Spleen (tissue), 11 donors: ENCODE measurements at regions not wholly inside any gene's neighbourhood (a gene's known extent, or its start where the extent isn't known, plus 50 kb on each side); places are given as distances from the start of the nearest gene placed in this dataset.

ENCODE experiments used
- DNase-seq: peaks from one replicate; pipeline ENCODE4 v3.0.0-alpha.2; 2020
- H3K27ac ChIP-seq, 8 donors: fragments of 200-600 bp; sonication (generic) in 7 of 8; 1 replicate in 4 of 8; 2 replicates in 4 of 8; pipeline versions ENCODE4 v1.5.0 to v1.8.0; 2016 to 2021; ENCODE audit warnings: inconsistent platforms in 4 of 8, mild to moderate bottlenecking in 4 of 8, moderate library complexity in 1 of 8
- H3K27me3 ChIP-seq, 7 donors: fragments of 200-600 bp; sonication (generic) in 6 of 7; replicated peaks in 1 of 7; 1 replicate in 4 of 7; 2 replicates in 3 of 7; pipeline versions ENCODE4 v1.5.0 to v1.8.0; 2016 to 2021; ENCODE audit warnings: inconsistent platforms in 3 of 7, mild to moderate bottlenecking in 1 of 7
- H3K36me3 ChIP-seq, 6 donors: fragments of 200-600 bp; sonication (generic) in 5 of 6; 1 replicate in 4 of 6; 2 replicates in 2 of 6; pipeline versions ENCODE4 v1.5.0 to v1.8.0; 2016 to 2021; ENCODE audit warnings: inconsistent platforms in 2 of 6
- H3K4me1 ChIP-seq, 6 donors: fragments of 200-600 bp; sonication (generic) in 5 of 6; 1 replicate in 3 of 6; 2 replicates in 3 of 6; pipeline versions ENCODE4 v1.5.0 to v1.8.0; 2016 to 2021; ENCODE audit warnings: inconsistent platforms in 3 of 6
- H3K4me3 ChIP-seq, 8 donors: fragments of 200-600 bp; sonication (generic) in 7 of 8; 1 replicate in 4 of 8; 2 replicates in 4 of 8; pipeline versions ENCODE4 v1.5.0 to v1.8.0; 2016 to 2021; ENCODE audit warnings: inconsistent platforms in 4 of 8, mild to moderate bottlenecking in 4 of 8, moderate library complexity in 2 of 8
- H3K9me3 ChIP-seq, 8 donors: fragments of 200-600 bp; sonication (generic) in 7 of 8; 1 replicate in 4 of 8; 2 replicates in 4 of 8; pipeline versions ENCODE4 v1.5.0 to v1.8.0; 2016 to 2021; ENCODE audit warnings: inconsistent platforms in 4 of 8
- CTCF ChIP-seq, 11 experiments: fragments of 200-600 bp in 7 of 11; fragments of 450-650 bp in 4 of 11; sonication (generic) in 4 of 11; IDR thresholded peaks in 8 of 11; conservative IDR thresholded peaks in 3 of 11; 1 replicate in 7 of 11; 2 replicates in 4 of 11; pipeline versions ENCODE4 v1.4.0 to v1.8.0; 2016 to 2021; ENCODE audit warnings: antibody characterized with exemption in 11 of 11, inconsistent platforms in 4 of 11, mild to moderate bottlenecking in 1 of 11
- POLR2A ChIP-seq, 3 donors: fragments of 450-650 bp; IDR thresholded peaks; one replicate each; pipeline ENCODE4 v1.5.1; 2017; ENCODE audit warnings: antibody characterized with exemption in 3 of 3, mild to moderate bottlenecking in 1 of 3
- POLR2AphosphoS5 ChIP-seq, 3 donors: sonication (generic); formaldehyde crosslinking; IDR thresholded peaks; one replicate each; pipeline ENCODE4 v1.5.1; 2017; ENCODE audit warnings: antibody characterized with exemption in 3 of 3
- WGBS, 5 donors: extraction: QIAGEN DNeasy Blood & Tissue Kit in 3 of 5; methylation state at CpG; one replicate each; pipeline versions ENCODE4 v1.1.5 to v1.1.7; 2013 to 2018; 5-methylcytosine and 5-hydroxymethylcytosine counted together
- intact Hi-C: fragments of 100-400 bp; cut with DNase I; formaldehyde crosslinking; loops from one replicate; pipeline ENCODE4 v1.15.0; 2023; ENCODE audit warnings: low total_unique reads
- donor health status: healthy with polysubstance abuse.
- donor health status: DM: no; HTN: no; CAD: no; lungs with moderate emphysema.
- donor health status: DM: no; HTN: no; CAD: no.
- donor health status: Bipolar disorder and iron deficiency.
- donor health status: healthy.
- donor health status: DM: no; HTN: no; CAD: no.
- donor health status: DM: yes; HTN: yes; CAD: no.

- Histone ChIP-seq H3K4me1 (no peaks in the 10 kb centered on the region), H3K27me3 (no peaks in the 10 kb centered on the region), H3K36me3 (no peaks in the 10 kb centered on the region), H3K4me3 (no peak overlapping the region), H3K27ac (no peak overlapping the region), H3K9me3 (peaks cover 0 to 39% (median 25%) of the 10 kb centered on the region in 8 donors)
- intact Hi-C loops, result no loop called here
- no peak for DNase-seq
- TF ChIP-seq POLR2A (IDR thresholded peaks at IDR 0.05), result no peak
- TF ChIP-seq POLR2AphosphoS5 (IDR thresholded peaks at IDR 0.05), result no peak
- no peak for TF ChIP-seq CTCF (IDR thresholded peaks at IDR 0.05 in 8 of 11, conservative IDR thresholded peaks at IDR 0.05 in 3 of 11)
Measured at GRCh38 chr10:117653170-117653515, 110.6 kb downstream of the EMX2 start.

DNA sequence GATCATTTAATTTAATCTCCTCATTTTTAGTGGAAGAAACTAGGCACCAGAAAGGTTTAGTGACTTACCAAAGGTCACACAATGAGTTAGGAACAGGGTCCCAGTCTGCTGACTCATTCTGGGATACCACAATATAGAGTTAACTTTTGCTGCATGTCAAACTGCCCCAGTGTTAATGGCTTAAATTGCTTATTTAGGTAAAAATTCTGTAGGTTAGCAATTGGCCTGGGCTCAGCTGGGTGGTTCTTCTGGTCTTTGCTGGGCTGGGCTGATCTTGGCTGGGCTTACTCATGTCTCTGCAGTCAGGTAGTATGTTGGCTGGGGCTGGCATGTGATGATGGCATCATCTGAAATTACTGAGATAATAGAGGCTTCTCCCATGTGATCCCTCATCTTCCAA, 111.6 kb downstream of the EMX2 start:
- Histone ChIP-seq H3K9me3 (peaks cover 0 to 36% (median 25%) of the 10 kb centered on the region in 8 donors), H3K27me3 (no peaks in the 10 kb centered on the region), H3K27ac (no peak overlapping the region), H3K36me3 (no peaks in the 10 kb centered on the region), H3K4me1 (no peaks in the 10 kb centered on the region), H3K4me3 (no peak overlapping the region)
- no peak for TF ChIP-seq CTCF (IDR thresholded peaks at IDR 0.05 in 8 of 11, conservative IDR thresholded peaks at IDR 0.05 in 3 of 11)
- no peak for TF ChIP-seq POLR2AphosphoS5 (IDR thresholded peaks at IDR 0.05)
- TF ChIP-seq POLR2A (IDR thresholded peaks at IDR 0.05), result no peak
- no peak for DNase-seq
- intact Hi-C loops, result no loop called here

DNA sequence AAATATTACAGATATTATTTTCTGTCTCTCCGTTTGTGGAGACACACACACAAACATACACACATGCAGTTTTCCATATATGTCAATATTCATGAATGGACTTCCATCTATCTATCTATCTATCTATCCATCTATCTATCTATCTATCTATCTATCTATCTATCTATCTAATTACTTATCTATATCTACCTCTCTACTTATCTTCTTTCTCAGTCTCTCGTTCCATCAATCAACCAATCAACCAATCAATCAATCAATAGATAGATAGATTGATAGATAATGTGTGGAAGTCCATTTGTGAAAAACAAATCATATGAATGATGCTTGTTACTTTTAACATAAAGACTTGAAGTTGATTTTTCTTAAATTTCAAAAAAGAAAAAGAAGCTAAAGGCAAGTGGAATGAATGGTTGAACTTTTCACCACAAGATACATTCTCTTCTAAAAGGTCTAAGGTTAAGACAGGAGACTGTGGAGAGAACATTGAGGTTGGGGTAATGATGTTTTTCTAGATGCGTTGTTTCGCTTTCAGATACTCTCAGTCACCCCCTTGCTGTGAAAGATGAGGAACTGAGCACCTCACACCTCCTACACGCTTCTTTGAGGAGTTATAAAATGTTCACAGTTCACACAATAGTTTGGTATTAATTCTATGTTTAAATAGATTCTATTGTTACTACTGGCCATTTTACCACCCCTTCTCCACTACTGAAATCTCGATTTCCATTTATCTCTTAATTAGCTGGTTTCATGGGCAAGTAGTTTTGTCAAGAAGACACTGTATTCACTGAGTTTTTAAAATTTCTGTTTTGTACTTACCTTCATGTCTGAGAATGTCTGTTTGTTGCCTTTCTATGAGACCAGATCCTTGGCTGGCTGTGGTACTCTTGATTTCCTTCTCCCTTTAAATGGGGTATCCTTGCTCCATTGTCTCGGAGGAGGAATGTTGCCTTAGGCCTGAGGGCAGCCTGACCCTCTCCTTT, 114.1 kb downstream of the EMX2 start:
- intact Hi-C loops, result no loop called here
- Histone ChIP-seq H3K27me3 (no peaks in the 10 kb centered on the region), H3K4me3 (no peak overlapping the region), H3K4me1 (no peaks in the 10 kb centered on the region), H3K27ac (no peak overlapping the region), H3K9me3 (peaks cover 0 to 22% (median 16%) of the 10 kb centered on the region in 8 donors), H3K36me3 (no peaks in the 10 kb centered on the region)
- DNase-seq, result no peak
- 65 to 78% (median 72%) methylated on average over 7 of the region's 7 CpGs for WGBS, 5 donors
- TF ChIP-seq CTCF (IDR thresholded peaks at IDR 0.05 in 8 of 11, conservative IDR thresholded peaks at IDR 0.05 in 3 of 11), result no peak

DNA sequence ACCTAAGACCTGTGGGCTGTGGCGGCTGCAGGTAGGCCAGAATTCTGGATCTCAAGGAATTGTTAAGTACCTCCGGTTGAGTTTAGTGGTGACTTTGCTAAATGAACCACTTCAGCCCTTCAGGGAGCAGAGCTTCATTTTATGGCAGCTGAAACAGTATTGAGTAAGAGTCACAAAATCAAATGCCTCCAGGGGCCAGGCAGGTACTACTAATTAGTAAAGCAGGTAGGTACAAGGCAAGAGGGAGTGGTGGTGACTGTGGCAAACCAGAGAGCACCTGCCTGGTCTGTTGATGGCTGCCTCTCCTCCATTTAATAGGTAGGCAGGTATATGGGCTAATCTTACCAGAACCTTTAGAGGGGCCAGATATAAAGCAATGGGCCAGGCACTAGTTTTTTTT, 118.8 kb downstream of the EMX2 start:
- no peaks in the 10 kb centered on the region for H3K36me3 ChIP-seq
- intact Hi-C loops, result no loop called here
- no peaks in the 10 kb centered on the region for H3K9me3 ChIP-seq
- no peak for DNase-seq
- 94 to 99% (median 94%) methylated on average over 2 of the region's 2 CpGs for WGBS, 5 donors
- no peak overlapping the region for H3K4me3 ChIP-seq
- TF ChIP-seq POLR2A (IDR thresholded peaks at IDR 0.05), result no peak
- H3K4me1 ChIP-seq, result no peaks in the 10 kb centered on the region
- no peaks in the 10 kb centered on the region for H3K27me3 ChIP-seq
- no peak overlapping the region for H3K27ac ChIP-seq
